Esophagus muscularis mucosa (tissue), 2 donors: ENCODE measurements at regions not wholly inside any gene's neighbourhood (a gene's known extent, or its start where the extent isn't known, plus 50 kb on each side); places are given as distances from the start of the nearest gene placed in this dataset.

Experiments
- POLR2A ChIP-seq: fragments of 450-650 bp; IDR thresholded peaks from one replicate; pipeline ENCODE4 v1.6.1; 2017; ENCODE audit warnings: antibody characterized with exemption, moderate library complexity, mild to moderate bottlenecking, low read depth
- POLR2AphosphoS5 ChIP-seq, 2 donors: sonication (generic); formaldehyde crosslinking; IDR thresholded peaks; one replicate each; pipeline ENCODE4 v1.6.1; 2017; ENCODE audit warnings: antibody characterized with exemption in 2 of 2

DNA sequence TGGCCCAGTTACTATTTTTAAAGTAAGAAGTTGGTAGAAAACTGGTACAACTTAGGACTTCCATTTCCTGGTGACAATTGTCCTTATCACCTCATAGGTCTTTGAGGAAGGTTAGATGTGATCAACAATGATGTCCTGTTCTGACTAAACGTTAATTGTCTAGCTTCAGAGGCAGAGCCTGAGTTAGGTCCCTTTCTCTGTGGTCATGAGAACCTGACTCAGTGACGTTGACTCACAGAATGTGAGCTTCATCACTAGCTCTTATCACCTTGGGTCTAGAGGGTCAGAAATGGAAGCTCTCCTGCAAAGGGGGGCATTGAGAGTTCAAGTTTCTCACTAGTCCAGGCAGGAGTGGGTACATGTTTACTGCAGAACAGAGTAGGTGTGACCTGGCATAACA, 60.6 kb upstream of the ATP8B1 start:
- TF ChIP-seq POLR2AphosphoS5 (IDR thresholded peaks at IDR 0.05) (no peak), POLR2A (no peak)
